ENCODE measurements at regions not wholly inside any gene's neighbourhood (a gene's known extent, or its start where the extent isn't known, plus 50 kb on each side); places are given as distances from the start of the nearest gene placed in this dataset.
"Not testable (repeated sequence)": the region's sequence is repeated elsewhere in the genome, so short reads cannot be mapped to it uniquely, and the experiment has no call there.

GRCh38 chr12:76666290-76666835, 97.6 kb upstream of the ZDHHC17 start:
- no peak for DNase-seq

GRCh38 chr12:76669981-76670380, 93.9 kb upstream of the ZDHHC17 start:
- no peak for DNase-seq

- no peak for DNase-seq
These were observed 93.1 kb upstream of the ZDHHC17 start for GRCh38 chr12:76670776-76671175.

DNA sequence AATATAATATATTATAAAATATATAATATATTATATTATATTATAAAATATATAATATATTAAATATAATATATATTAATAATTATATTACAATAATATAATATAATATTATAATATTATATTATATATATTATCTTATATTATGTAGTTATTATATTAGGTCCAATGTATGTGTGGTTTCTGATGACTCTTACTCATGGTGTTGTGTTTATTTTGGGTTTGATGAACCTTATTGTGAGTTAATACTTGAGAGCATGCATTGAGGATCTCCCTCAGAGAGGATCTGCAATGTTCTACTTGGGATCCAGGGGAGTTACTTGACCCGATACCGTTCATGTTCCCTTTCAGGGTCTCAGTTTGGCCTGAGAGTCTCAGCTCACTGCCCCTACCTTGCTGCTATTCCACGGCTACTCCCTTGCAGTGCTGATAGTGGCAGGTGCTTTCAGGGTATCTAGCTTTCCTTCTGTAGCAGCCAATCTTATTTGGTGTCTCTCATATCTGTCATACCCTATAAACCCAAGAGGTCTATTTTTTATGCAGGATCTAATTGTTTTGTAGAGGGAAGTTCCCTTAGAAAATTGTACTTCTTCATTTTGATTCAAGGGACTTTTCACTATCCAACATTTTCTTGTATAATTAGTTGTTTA, 89.1 kb upstream of the ZDHHC17 start:
- no peak for DNase-seq

- DNase-seq, result not testable (repeated sequence)
These were observed 87.7 kb upstream of the ZDHHC17 start for GRCh38 chr12:76676261-76676660.

DNA sequence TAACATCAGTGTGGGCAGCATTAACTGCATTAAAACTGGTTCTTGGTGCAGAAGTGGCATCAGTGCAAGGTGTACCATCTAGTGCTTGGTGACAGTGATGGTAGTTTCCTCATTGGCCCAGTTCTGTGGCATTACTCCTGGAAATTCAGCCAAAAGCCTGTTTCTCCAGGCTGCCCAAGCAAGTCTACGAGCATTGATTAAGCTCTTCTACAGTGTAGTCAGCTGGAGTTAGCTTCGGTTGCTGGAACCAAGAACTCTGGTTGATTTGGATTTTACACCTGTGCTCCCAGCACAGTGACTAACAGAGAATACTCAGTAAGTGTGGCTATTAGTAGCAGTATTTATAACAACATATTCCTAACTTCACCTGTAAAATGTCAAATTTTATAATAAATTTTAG, 84.9 kb upstream of the ZDHHC17 start:
- DNase-seq, result no peak

- DNase-seq, result no peak
These were observed 84.1 kb upstream of the ZDHHC17 start for GRCh38 chr12:76679778-76680177.

- no peak for DNase-seq
These were observed 83.0 kb upstream of the ZDHHC17 start for GRCh38 chr12:76680940-76681339.

GRCh38 chr12:76685246-76685678, 78.7 kb upstream of the ZDHHC17 start:
- DNase-seq, result no peak

DNA sequence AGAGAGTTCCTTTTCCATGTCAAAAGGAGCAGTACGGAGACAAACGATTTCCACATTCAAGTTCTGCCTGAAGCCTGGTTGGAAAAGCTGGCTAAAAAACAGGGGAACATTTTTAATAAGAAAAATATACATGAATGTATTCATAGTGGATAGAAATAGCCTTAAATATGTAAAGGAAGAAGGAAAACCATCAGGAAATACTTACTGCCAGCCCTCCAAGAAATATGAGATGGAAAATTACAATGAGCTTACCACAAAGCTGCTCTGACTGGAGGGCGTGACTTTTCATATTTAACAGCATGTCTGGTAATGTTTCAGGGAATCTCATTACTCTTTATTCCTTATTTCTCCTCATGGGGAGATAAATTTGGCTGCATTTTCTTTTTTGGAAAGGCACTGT, 75.9 kb upstream of the ZDHHC17 start:
- no peak for DNase-seq

DNA sequence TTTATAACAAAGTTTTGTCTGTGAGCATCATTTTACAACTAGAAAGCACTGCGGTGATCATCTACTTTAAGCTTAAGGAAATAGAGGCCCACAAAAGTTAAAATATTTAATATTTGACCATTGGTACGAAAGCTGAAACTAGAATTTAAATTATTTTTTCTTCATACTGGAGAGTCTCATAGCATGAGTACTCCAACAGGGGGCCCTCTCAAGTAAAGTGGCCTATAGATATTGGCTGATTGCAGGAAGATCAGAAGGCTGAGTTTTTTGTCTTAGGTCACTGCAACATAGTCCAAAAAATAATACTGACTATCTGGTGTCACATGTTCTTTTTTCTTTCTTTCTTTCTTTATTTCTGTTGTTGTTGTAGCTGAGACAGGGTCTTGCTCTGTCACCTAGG, 75.3 kb upstream of the ZDHHC17 start:
- DNase-seq, result no peak

- DNase-seq, result no peak
These were observed 72.8 kb upstream of the ZDHHC17 start for GRCh38 chr12:76690921-76691700.

- no peak for DNase-seq
These were observed 71.1 kb upstream of the ZDHHC17 start for GRCh38 chr12:76692846-76693245.

- DNase-seq, result no peak
These were observed 69.5 kb upstream of the ZDHHC17 start for GRCh38 chr12:76694369-76694768.

DNA sequence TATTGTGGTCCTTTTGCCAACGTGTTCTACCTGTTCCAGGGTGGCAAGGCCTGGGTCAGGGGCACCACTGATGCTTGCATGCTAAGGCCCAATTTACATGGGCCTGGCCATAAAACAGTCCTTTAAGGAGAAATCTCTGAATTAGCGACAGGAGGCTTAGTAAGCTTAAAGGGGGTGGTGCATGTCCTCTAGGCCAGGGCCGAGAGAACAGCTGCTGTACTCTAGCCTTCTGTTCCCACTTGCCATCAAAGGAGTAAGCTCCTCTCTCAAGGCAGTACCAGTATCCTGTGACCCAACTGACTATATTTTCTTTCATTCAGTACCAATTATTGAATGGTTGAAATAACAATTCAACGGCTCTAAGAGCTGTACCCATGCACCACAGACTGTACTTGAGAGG, 67.7 kb upstream of the ZDHHC17 start:
- DNase-seq, result no peak

GRCh38 chr12:76697849-76698248, 66.1 kb upstream of the ZDHHC17 start:
- DNase-seq, result no peak

DNA sequence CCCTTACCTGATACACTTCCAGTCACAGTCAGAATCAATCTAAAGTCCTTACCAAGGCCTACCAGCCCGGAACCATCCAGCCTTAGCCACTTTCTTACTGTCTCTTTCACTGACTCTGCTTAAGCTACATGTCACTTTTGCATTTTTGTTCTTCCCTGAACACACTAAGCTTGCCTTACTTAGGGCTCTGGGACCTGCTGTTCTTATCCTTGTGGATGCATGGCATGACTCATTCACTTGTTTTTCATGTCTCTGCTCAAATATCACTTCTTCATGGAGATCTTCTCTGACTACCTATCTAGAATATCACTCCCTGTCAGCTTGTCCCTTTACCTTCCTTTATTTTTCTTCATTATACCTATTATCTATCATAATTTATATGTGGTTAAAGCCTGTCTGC, 65.6 kb upstream of the ZDHHC17 start:
- no peak for DNase-seq

DNA sequence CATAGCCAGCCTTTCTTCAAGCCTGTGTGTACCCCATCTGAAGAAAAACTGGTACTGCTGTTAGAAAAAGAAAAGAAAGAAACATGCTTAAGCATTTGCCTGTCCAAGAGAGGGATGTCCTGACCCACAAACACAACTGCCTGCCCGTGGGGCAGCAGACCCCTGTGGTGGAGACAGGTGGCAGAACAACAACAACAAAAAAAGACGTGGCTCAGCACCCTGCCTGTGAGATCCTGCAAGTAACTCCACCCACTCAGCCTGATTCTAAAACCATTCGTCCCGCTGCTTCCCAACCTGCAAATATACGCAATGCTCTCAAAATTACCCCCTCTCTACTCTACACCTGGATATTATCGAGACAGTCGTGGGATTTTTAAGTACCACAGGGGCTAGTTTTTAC, 64.9 kb upstream of the ZDHHC17 start:
- DNase-seq, result no peak

DNA sequence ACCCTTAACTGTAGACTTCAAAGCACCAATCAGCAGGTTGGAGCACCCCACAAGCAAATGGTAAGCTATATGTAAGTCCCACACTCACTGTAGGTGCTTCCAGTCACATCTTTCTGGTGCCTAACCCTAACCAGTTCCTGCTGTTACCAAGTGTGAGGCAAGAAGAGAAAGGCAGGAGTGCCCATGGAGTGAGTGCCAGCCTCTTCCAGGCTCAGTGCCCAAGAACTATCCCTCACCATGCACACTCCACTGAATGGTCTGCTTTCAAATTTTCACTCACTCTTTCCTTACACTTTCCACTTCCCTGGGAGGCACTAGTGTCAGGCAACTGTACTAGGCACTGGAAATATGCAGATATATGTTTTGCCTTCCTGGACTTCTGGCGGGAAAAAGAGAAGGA, 62.2 kb upstream of the ZDHHC17 start:
- DNase-seq, result no peak

DNA sequence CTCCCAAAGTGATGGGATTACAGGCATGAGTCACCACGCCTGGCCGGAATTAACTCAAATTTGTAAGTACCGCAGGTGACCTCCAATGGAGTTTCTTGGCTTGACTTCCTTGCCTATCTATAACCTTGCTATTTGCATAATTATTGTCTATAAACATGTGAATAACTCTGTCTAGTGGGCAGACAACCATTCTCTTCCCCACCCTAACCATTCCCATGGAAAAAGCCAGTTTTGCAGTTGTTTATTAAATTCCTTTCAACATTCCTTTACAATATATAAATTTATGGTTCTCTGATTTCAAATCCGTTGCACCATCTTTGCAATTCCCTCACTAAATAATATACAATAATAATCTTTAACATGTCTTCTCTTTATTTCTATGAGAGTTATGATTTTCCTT, 61.0 kb upstream of the ZDHHC17 start:
- no peak for DNase-seq

DNA sequence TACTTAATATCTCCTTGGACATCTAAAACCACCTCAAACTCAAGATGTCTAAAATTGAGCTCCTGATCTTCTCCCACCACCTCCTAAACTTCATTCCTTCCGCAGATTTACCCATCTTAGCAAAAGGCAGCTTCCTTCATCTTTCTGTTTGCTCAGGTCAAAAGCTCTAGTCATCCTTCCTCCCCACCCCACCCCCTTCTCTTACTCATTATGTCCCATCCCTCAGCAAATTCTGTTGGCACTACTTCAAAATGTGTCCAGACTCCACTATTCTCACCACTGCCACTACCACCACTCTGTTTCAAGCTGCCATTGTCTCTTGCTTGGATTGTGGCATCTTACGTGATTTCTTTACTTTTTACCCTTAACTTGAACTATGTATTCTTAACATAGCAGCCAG, 59.2 kb upstream of the ZDHHC17 start:
- no peak for DNase-seq

- DNase-seq, result no peak
These were observed 57.8 kb upstream of the ZDHHC17 start for GRCh38 chr12:76706101-76706500.

- DNase-seq, result no peak
These were observed 57.2 kb upstream of the ZDHHC17 start for GRCh38 chr12:76706761-76707160.

DNA sequence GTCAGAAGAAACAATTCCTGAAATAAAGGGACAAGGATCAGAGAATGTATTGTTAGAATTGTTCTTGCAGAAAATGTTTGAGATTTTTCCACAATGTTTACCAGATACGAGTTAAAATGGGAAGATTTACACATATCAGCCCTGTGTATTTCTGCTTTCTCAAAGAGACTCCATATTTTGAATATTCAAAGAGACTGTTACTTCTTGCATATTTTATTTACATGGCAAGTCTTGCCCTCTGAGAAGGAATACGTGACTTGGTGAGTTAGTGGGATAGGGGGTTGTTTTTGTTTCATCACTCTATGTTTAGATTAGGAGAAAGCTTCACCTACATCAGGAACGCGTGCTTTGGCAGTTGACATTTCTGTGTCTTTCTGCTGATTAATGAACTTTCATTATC, 56.1 kb upstream of the ZDHHC17 start:
- DNase-seq, result no peak

All from effector CD8-positive, alpha-beta T cell (primary cell).